Gastrocnemius medialis (tissue), 4 donors: ENCODE measurements at regions not wholly inside any gene's neighbourhood (a gene's known extent, or its start where the extent isn't known, plus 50 kb on each side); places are given as distances from the start of the nearest gene placed in this dataset.

Source experiments
- ATAC-seq, 2 donors: fragments of 150-250 bp; one replicate each; pipeline ENCODE4 v1.9.1; 2016
- DNase-seq, 2 donors: peaks; one replicate each; pipeline ENCODE4 v3.0.0-alpha.2; 2019
- H3K27ac ChIP-seq, 4 donors: fragments of 200-600 bp; sonication (generic); 1 replicate in 1 of 4; 2 replicates in 3 of 4; pipeline ENCODE4 v1.5.1; 2016 to 2018; ENCODE audit warnings: mild to moderate bottlenecking in 2 of 4, moderate library complexity in 1 of 4
- H3K27me3 ChIP-seq, 3 donors: fragments of 200-600 bp; sonication (generic) in 2 of 3; 1 replicate in 1 of 3; 2 replicates in 2 of 3; pipeline versions ENCODE4 v1.5.1 to v1.6.0; 2016 to 2019; ENCODE audit warnings: mild to moderate bottlenecking in 1 of 3, moderate library complexity in 1 of 3
- H3K36me3 ChIP-seq, 2 donors: fragments of 200-600 bp; sonication (generic) in 1 of 2; one replicate each; pipeline ENCODE4 v1.5.1; 2017 to 2018
- H3K4me1 ChIP-seq, 2 donors: fragments of 200-600 bp; sonication (generic) in 1 of 2; one replicate each; pipeline ENCODE4 v1.5.1; 2016 to 2017; ENCODE audit warnings: mild to moderate bottlenecking in 2 of 2
- H3K4me3 ChIP-seq, 4 donors: fragments of 200-600 bp; sonication (generic) in 3 of 4; 1 replicate in 1 of 4; 2 replicates in 3 of 4; pipeline ENCODE4 v1.5.1; 2016 to 2019; ENCODE audit warnings: mild to moderate bottlenecking in 2 of 4
- H3K9me3 ChIP-seq, 3 donors: fragments of 200-600 bp; sonication (generic) in 2 of 3; 1 replicate in 1 of 3; 2 replicates in 2 of 3; pipeline ENCODE4 v1.5.1; 2016 to 2019
- POLR2A ChIP-seq, 2 donors: fragments of 450-650 bp; IDR thresholded peaks; one replicate each; pipeline ENCODE4 v1.6.1; 2017; ENCODE audit warnings: antibody characterized with exemption in 2 of 2, mild to moderate bottlenecking in 2 of 2, moderate library complexity in 2 of 2
- in situ Hi-C, 4 donors: fragments of 200-750 bp; cut with MboI; loops; one replicate each; pipeline versions ENCODE4 v1.15.0 to v1.8.0; 2017; ENCODE audit warnings: low sequenced_read_pairs in 4 of 4
- intact Hi-C: fragments of 100-400 bp; cut with DNase I; formaldehyde crosslinking; loops from one replicate; pipeline ENCODE4 v1.15.1; 2023; ENCODE audit warnings: low total_unique reads
- TF ChIP-seq, protein P1 (sequence below), 5 experiments: fragments of 450-650 bp in 3 of 5; fragments of 200-600 bp in 2 of 5; sonication (generic) in 2 of 5; IDR thresholded peaks in 4 of 5; conservative IDR thresholded peaks in 1 of 5; 1 replicate in 4 of 5; 2 replicates in 1 of 5; pipeline ENCODE4 v1.5.1; 2016 to 2019; ENCODE audit warnings: antibody characterized with exemption in 5 of 5, mild to moderate bottlenecking in 3 of 5, moderate library complexity in 3 of 5

DNA sequence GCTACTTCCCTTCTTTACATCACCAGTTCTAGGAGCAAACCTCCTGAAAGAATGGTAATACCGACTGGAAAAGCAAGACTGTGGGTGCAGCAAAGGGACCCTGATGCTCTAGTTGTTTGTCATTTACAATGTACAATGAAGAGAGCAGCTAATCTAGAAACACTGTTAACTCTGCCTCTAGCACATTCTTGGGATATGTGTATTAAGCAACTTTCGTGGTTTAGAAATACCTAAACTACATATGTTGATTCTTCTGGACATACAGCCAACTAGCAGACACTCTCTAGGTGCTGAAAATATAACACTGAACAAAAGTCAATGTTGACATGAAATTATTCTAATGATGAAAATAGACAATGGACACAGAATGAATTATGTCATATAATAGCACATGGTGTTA lies 440.3 kb upstream of the MC4R start:
- Histone ChIP-seq H3K4me3 (no peak overlapping the region), H3K9me3 (no peaks in the 10 kb centered on the region), H3K27ac (no peak overlapping the region), H3K36me3 (no peaks in the 10 kb centered on the region), H3K4me1 (no peaks in the 10 kb centered on the region), H3K27me3 (no peaks in the 10 kb centered on the region)
- in situ Hi-C loops, result no loop called here
- ATAC-seq, result no peak
- intact Hi-C loops, result no loop called here
- no peak for TF ChIP-seq POLR2A (IDR thresholded peaks at IDR 0.05)
- TF ChIP-seq, protein P1, sequence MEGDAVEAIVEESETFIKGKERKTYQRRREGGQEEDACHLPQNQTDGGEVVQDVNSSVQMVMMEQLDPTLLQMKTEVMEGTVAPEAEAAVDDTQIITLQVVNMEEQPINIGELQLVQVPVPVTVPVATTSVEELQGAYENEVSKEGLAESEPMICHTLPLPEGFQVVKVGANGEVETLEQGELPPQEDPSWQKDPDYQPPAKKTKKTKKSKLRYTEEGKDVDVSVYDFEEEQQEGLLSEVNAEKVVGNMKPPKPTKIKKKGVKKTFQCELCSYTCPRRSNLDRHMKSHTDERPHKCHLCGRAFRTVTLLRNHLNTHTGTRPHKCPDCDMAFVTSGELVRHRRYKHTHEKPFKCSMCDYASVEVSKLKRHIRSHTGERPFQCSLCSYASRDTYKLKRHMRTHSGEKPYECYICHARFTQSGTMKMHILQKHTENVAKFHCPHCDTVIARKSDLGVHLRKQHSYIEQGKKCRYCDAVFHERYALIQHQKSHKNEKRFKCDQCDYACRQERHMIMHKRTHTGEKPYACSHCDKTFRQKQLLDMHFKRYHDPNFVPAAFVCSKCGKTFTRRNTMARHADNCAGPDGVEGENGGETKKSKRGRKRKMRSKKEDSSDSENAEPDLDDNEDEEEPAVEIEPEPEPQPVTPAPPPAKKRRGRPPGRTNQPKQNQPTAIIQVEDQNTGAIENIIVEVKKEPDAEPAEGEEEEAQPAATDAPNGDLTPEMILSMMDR (IDR thresholded peaks at IDR 0.05 in 4 of 5, conservative IDR thresholded peaks at IDR 0.05 in 1 of 5), result no peak
- DNase-seq, result no peak

DNA sequence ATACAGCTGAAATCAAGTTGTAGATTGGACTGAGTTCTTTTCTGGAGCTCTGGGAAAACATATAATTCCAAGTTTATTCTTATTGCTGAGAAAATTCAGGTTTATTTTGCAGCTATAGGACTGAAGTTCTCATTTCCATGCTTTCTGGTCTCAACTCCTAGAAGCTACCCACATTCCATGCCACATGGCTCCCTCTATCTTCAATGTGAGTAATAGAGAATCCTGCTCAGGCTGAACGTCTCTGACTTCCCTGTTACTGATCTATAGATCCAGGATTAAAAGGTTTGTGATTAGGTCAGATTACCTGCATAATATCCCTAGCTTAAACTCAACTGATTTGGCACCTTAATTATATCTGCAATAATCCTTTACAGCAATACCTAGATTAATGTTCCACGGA lies 453.8 kb upstream of the MC4R start:
- DNase-seq, result no peak
- ATAC-seq, result no peak
- H3K27ac ChIP-seq, result no peak overlapping the region
- no peaks in the 10 kb centered on the region for H3K27me3 ChIP-seq
- H3K4me3 ChIP-seq, result no peak overlapping the region
- no peaks in the 10 kb centered on the region for H3K36me3 ChIP-seq
- no peak for TF ChIP-seq POLR2A (IDR thresholded peaks at IDR 0.05)
- TF ChIP-seq, protein P1 (IDR thresholded peaks at IDR 0.05 in 4 of 5, conservative IDR thresholded peaks at IDR 0.05 in 1 of 5), result no peak
- intact Hi-C loops (no loop called here), in situ Hi-C loops (no loop called here)
- no peaks in the 10 kb centered on the region for H3K9me3 ChIP-seq
- H3K4me1 ChIP-seq, result no peaks in the 10 kb centered on the region

DNA sequence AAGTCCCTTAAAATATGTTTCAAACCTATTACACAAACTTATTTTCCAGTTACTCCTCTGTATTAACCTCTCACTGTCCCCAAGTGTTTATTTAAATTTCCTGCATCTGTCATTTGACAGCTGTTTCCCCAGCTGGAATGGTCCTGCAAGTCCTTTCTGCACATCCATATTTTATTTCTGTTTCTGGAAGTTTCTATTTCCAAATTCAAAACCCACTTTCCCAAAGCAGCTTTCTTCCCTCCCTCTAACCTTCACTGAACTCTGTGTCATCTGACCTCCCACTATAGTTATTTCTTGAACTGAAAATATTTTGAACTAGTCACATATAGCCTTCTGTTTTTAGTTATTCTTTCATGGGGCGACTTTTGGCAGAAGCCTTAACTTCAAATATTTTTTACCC lies 459.4 kb upstream of the MC4R start:
- in situ Hi-C loops, result no loop called here
- ATAC-seq (no peak), DNase-seq (no peak)
- no peaks in the 10 kb centered on the region for H3K4me1 ChIP-seq
- no peak for TF ChIP-seq POLR2A (IDR thresholded peaks at IDR 0.05)
- TF ChIP-seq, protein P1 (IDR thresholded peaks at IDR 0.05 in 4 of 5, conservative IDR thresholded peaks at IDR 0.05 in 1 of 5), result no peak
- H3K27ac ChIP-seq, result no peak overlapping the region
- H3K4me3 ChIP-seq, result no peak overlapping the region
- no peaks in the 10 kb centered on the region for H3K36me3 ChIP-seq
- intact Hi-C loops, result no loop called here
- no peaks in the 10 kb centered on the region for H3K27me3 ChIP-seq
- H3K9me3 ChIP-seq, result no peaks in the 10 kb centered on the region

DNA sequence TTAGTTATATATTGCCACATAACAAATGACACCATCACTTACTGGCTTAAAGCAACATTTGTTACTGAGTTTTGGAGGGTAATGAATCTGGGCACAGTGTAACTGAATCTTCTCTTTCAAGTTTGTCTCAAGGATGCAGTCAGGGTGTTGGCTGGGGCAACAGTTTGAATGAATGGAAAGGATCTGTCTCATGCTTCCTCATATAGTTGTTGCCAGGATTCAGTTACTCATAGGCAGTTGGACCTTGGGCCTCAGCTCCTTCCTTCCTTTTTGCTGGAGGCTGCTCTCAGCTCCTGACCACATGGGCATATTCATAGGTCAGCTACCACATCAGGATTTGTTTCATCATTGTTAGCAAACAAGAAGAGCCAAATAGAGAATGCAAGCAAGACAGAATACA lies 466.1 kb upstream of the MC4R start:
- no peaks in the 10 kb centered on the region for H3K27me3 ChIP-seq
- intact Hi-C loops, result no loop called here
- DNase-seq, result no peak
- in situ Hi-C loops, result no loop called here
- no peaks in the 10 kb centered on the region for H3K9me3 ChIP-seq
- ATAC-seq, result no peak
- H3K36me3 ChIP-seq, result no peaks in the 10 kb centered on the region
- H3K27ac ChIP-seq, result no peak overlapping the region
- TF ChIP-seq, protein P1 (IDR thresholded peaks at IDR 0.05 in 4 of 5, conservative IDR thresholded peaks at IDR 0.05 in 1 of 5), result no peak
- TF ChIP-seq POLR2A (IDR thresholded peaks at IDR 0.05), result no peak
- no peak overlapping the region for H3K4me3 ChIP-seq
- H3K4me1 ChIP-seq, result no peaks in the 10 kb centered on the region

DNA sequence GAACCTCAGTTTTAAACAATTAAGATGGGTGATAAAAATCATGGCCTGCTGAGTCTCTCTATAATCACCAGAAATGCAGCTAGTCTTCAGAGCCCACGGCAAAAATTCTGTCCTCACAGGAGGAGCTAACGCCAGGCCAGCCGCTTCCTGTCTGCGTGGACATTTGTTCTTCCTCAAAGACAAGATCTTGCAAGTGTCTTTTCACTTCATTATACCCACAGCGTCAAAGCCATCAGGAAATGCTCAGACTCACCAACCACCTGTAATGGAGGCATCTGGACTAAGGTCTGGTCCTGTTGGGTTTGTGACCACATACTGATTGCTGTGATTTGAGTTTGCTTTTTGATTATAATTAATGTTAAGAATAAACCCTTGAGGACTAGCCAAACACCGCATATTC lies 473.8 kb upstream of the MC4R start:
- Histone ChIP-seq H3K36me3 (no peaks in the 10 kb centered on the region), H3K9me3 (no peaks in the 10 kb centered on the region), H3K4me3 (no peak overlapping the region), H3K27ac (no peak overlapping the region), H3K4me1 (no peaks in the 10 kb centered on the region), H3K27me3 (no peaks in the 10 kb centered on the region)
- TF ChIP-seq POLR2A (IDR thresholded peaks at IDR 0.05), result no peak
- in situ Hi-C loops (no loop called here), intact Hi-C loops (no loop called here)
- ATAC-seq, result no peak
- no peak for DNase-seq
